A673 (cell line): ENCODE measurements at regions not wholly inside any gene's neighbourhood (a gene's known extent, or its start where the extent isn't known, plus 50 kb on each side); places are given as distances from the start of the nearest gene placed in this dataset.

Experiments used
- BruUV-seq: library from RNA; stranded (reverse); fragments of 400-500 nt; replicated peaks from 2 replicates; lab custom pipeline; 2021; lab: Mats Ljungman, UMichigan
- CTCF ChIA-PET: fragments of 300-600 bp; sonication (Branson Sonifier 250); formaldehyde crosslinking; loops from one replicate; lab custom pipeline; 2022; ENCODE audit warnings: antibody characterized with exemption; lab: Charles Lee
- POLR2A ChIA-PET: fragments of 300-600 bp; sonication (Branson Sonifier 250); formaldehyde crosslinking; loops from one replicate; lab custom pipeline; 2022; ENCODE audit warnings: antibody characterized with exemption; ENCODE audit not compliant: low non-redundant PET; lab: Charles Lee
- DNase-seq: peaks from one replicate; pipeline ENCODE4 v3.0.0-alpha.2; 2015; ENCODE audit warnings: low spot score
- H3K27ac ChIP-seq: fragments of 200-600 bp; sonication (generic); 2 replicates; pipeline ENCODE4 v1.5.1; 2016; ENCODE audit warnings: mixed run types, low read depth, mild to moderate bottlenecking, mixed read lengths, antibody characterized with exemption, low read length; ENCODE audit not compliant: poor library complexity, severe bottlenecking
- H3K27me3 ChIP-seq: fragments of 200-600 bp; sonication (generic); replicated peaks from 2 replicates; pipeline ENCODE4 v1.6.1; 2017; ENCODE audit warnings: mixed run types, low read depth, mild to moderate bottlenecking, mixed read lengths, antibody characterized with exemption, low read length; ENCODE audit not compliant: insufficient read depth, poor library complexity
- H3K36me3 ChIP-seq: fragments of 200-600 bp; sonication (generic); 2 replicates; pipeline ENCODE4 v1.6.1; 2016; ENCODE audit warnings: mixed run types, mild to moderate bottlenecking, mixed read lengths, antibody characterized with exemption, low read length; ENCODE audit not compliant: insufficient read depth, poor library complexity, severe bottlenecking
- H3K4me1 ChIP-seq: fragments of 200-600 bp; sonication (generic); 2 replicates; pipeline ENCODE4 v1.6.1; 2017; ENCODE audit warnings: mixed run types, mild to moderate bottlenecking, mixed read lengths, antibody characterized with exemption, low read length; ENCODE audit not compliant: insufficient read depth, poor library complexity, severe bottlenecking
- H3K4me3 ChIP-seq: fragments of 200-600 bp; sonication (generic); 2 replicates; pipeline ENCODE4 v1.5.1; 2016; ENCODE audit warnings: low read depth, mixed run types, mild to moderate bottlenecking, mixed read lengths, low read length; ENCODE audit not compliant: poor library complexity, severe bottlenecking
- H3K9me3 ChIP-seq: fragments of 200-600 bp; sonication (generic); 2 replicates; pipeline ENCODE4 v1.6.1; 2016; ENCODE audit warnings: mixed run types, low read depth, mild to moderate bottlenecking, mixed read lengths, antibody characterized with exemption, low read length; ENCODE audit not compliant: poor library complexity, severe bottlenecking
- CTCF ChIP-seq: fragments of 300-800, 200-600 bp; sonication (generic); conservative IDR thresholded peaks from 2 replicates; pipeline ENCODE4 v1.5.1; 2017; ENCODE audit warnings: low read depth, mild to moderate bottlenecking, antibody characterized with exemption, low read length, moderate library complexity, mixed read lengths
- EZH2 ChIP-seq: fragments of 200-600 bp; sonication (generic); IDR thresholded peaks from 2 replicates; pipeline ENCODE4 v1.6.1; 2017; ENCODE audit warnings: borderline replicate concordance, low read depth, mild to moderate bottlenecking, mixed read lengths, antibody characterized with exemption, low read length; ENCODE audit not compliant: poor library complexity, severe bottlenecking
- intact Hi-C: fragments of 100-400 bp; cut with micrococcal nuclease; formaldehyde crosslinking; loops from one replicate; pipeline ENCODE4 v1.10.0; 2022; ENCODE audit not compliant: unreplicated experiment

- ChIA-PET CTCF (no interaction called here), POLR2A (no interaction called here)
- no TSS peak for BruUV-seq
- no peaks in the 10 kb centered on the region for H3K27me3 ChIP-seq
- no peak overlapping the region for H3K4me3 ChIP-seq
- H3K27ac ChIP-seq = no peak overlapping the region
- H3K4me1 ChIP-seq = no peaks in the 10 kb centered on the region
- no peak for TF ChIP-seq CTCF
- TF ChIP-seq EZH2 = no peak
- intact Hi-C loops = no loop called here
- no peaks in the 10 kb centered on the region for H3K36me3 ChIP-seq
- no peak for DNase-seq
- no peaks in the 10 kb centered on the region for H3K9me3 ChIP-seq
These were observed 377.0 kb downstream of the SEMA3D start for GRCh38 chr7:84809877-84810276.

- Histone ChIP-seq H3K27ac (no peak overlapping the region), H3K36me3 (no peaks in the 10 kb centered on the region), H3K4me3 (no peak overlapping the region), H3K4me1 (no peaks in the 10 kb centered on the region), H3K9me3 (no peaks in the 10 kb centered on the region), H3K27me3 (no peaks in the 10 kb centered on the region)
- ChIA-PET POLR2A (interaction anchor here (0.6 kb wide), 1 partner anchor 11 kb away, joined by 4 read pairs; no protein-coding TSS in a partner anchor), CTCF (no interaction called here)
- DNase-seq = no peak
- TF ChIP-seq CTCF = no peak
- no peak for TF ChIP-seq EZH2
- no TSS peak for BruUV-seq
- intact Hi-C loops = no loop called here
These were observed 382.9 kb downstream of the SEMA3D start for GRCh38 chr7:84803979-84804378.

- POLR2A ChIA-PET = interaction anchor here (0.9 kb wide), 1 partner anchor 1038 kb away, joined by 3 read pairs; no protein-coding TSS in a partner anchor
- Histone ChIP-seq H3K4me3 (no peak overlapping the region), H3K9me3 (no peaks in the 10 kb centered on the region), H3K36me3 (no peaks in the 10 kb centered on the region), H3K4me1 (no peaks in the 10 kb centered on the region), H3K27ac (no peak overlapping the region), H3K27me3 (no peaks in the 10 kb centered on the region)
- no TSS peak for BruUV-seq
- TF ChIP-seq EZH2 (no peak), CTCF (no peak)
- DNase-seq = no peak
- CTCF ChIA-PET = no interaction called here
- intact Hi-C loops = no loop called here
These were observed 385.5 kb downstream of the SEMA3D start for GRCh38 chr7:84801396-84801795.
